Natural killer cell (primary cell): ENCODE measurements at regions not wholly inside any gene's neighbourhood (a gene's known extent, or its start where the extent isn't known, plus 50 kb on each side); places are given as distances from the start of the nearest gene placed in this dataset.

ENCODE experiments used
- ATAC-seq, 3 donors: fragments of 150-1000 bp in 2 of 3; fragments of 200-7000 bp in 1 of 3; cut with Tn5 transposase; 1 replicate in 1 of 3; 2 replicates in 2 of 3; pipeline ENCODE4 v1.10.0; 2021; ENCODE audit warnings: mild to moderate bottlenecking in 2 of 3, moderate library complexity in 2 of 3
- DNase-seq, 2 donors: peaks; one replicate each; pipeline versions ENCODE4 v3.0.0 to v3.0.0-alpha.2; 2013 to 2021; ENCODE audit warnings: mixed read lengths in 1 of 2
- H3K27ac ChIP-seq: one replicate; pipeline ENCODE4 v1.5.1; 2013; ENCODE audit warnings: mild to moderate bottlenecking, low read length
- H3K27me3 ChIP-seq: one replicate; pipeline ENCODE4 v1.6.1; 2013; ENCODE audit warnings: low read length; ENCODE audit not compliant: control insufficient read depth, insufficient read depth
- H3K36me3 ChIP-seq: one replicate; pipeline ENCODE4 v1.6.1; 2013; ENCODE audit warnings: low read length; ENCODE audit not compliant: control insufficient read depth, insufficient read depth
- H3K4me1 ChIP-seq: one replicate; pipeline ENCODE4 v1.6.1; 2013; ENCODE audit warnings: low read length; ENCODE audit not compliant: control insufficient read depth, insufficient read depth
- H3K4me3 ChIP-seq: one replicate; pipeline ENCODE4 v1.5.1; 2013; ENCODE audit warnings: low read length
- H3K9me3 ChIP-seq: one replicate; pipeline ENCODE4 v1.6.1; 2013; ENCODE audit warnings: low read length; ENCODE audit not compliant: control insufficient read depth, insufficient read depth
- H3K27ac Mint-ChIP-seq, 2 donors: one replicate each; pipeline ENCODE4 v1.8.0; 2022; ENCODE audit warnings: mild to moderate bottlenecking in 2 of 2, mixed read lengths in 2 of 2, moderate library complexity in 1 of 2
- H3K27me3 Mint-ChIP-seq, 2 donors: one replicate each; pipeline ENCODE4 v1.8.0; 2022; ENCODE audit warnings: low read depth in 2 of 2, mixed read lengths in 2 of 2
- H3K36me3 Mint-ChIP-seq: one replicate; pipeline ENCODE4 v1.8.0; 2022; ENCODE audit warnings: mixed read lengths
- H3K4me1 Mint-ChIP-seq, 2 donors: one replicate each; pipeline ENCODE4 v1.8.0; 2022; ENCODE audit warnings: mixed read lengths in 2 of 2
- H3K4me3 Mint-ChIP-seq: one replicate; pipeline ENCODE4 v1.8.0; 2022; ENCODE audit warnings: mild to moderate bottlenecking, moderate library complexity, mixed read lengths
- H3K9me3 Mint-ChIP-seq, 2 donors: one replicate each; pipeline ENCODE4 v1.8.0; 2022; ENCODE audit warnings: mixed read lengths in 2 of 2
- WGBS: methylation state at CpG from one replicate; pipeline ENCODE4 v1.1.7; 2013; ENCODE audit warnings: missing lambda C conversion rate; ENCODE audit not compliant: insufficient coverage; 5-methylcytosine and 5-hydroxymethylcytosine counted together
- intact Hi-C: fragments of 100-400 bp; cut with micrococcal nuclease; formaldehyde crosslinking; loops from one replicate; pipeline ENCODE4 v1.14.2; 2022
- TF ChIP-seq, protein P1 (sequence below): fragments of 200-600 bp; IDR thresholded peaks from one replicate; pipeline ENCODE4 v1.8.0; 2022; ENCODE audit warnings: antibody characterized with exemption

DNA sequence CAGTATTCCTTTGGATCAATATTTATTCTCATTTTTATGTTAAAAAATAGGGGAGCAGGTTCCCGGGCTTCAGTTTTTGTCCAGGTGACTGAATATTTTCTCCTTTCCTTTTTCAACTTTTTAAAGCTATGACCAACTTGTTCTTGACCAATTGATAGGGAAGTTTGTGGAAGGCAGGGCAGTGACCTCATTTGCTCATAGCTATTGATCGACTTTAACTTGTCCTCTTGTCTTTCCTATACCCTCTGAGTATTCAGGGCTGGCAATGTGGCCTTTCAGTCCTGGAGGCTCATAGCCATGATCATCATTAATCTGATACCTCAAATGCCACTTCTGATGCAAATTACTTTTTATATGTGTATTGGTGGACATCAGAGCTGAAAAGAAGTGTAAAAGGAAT lies 448.8 kb downstream of the KIF16B start:
- Histone ChIP-seq H3K4me3 (no peak overlapping the region), H3K27ac (no peak overlapping the region), H3K36me3 (no peaks in the 10 kb centered on the region), H3K4me1 (no peaks in the 10 kb centered on the region), H3K9me3 (no peaks in the 10 kb centered on the region), H3K27me3 (no peaks in the 10 kb centered on the region)
- TF ChIP-seq, protein P1, sequence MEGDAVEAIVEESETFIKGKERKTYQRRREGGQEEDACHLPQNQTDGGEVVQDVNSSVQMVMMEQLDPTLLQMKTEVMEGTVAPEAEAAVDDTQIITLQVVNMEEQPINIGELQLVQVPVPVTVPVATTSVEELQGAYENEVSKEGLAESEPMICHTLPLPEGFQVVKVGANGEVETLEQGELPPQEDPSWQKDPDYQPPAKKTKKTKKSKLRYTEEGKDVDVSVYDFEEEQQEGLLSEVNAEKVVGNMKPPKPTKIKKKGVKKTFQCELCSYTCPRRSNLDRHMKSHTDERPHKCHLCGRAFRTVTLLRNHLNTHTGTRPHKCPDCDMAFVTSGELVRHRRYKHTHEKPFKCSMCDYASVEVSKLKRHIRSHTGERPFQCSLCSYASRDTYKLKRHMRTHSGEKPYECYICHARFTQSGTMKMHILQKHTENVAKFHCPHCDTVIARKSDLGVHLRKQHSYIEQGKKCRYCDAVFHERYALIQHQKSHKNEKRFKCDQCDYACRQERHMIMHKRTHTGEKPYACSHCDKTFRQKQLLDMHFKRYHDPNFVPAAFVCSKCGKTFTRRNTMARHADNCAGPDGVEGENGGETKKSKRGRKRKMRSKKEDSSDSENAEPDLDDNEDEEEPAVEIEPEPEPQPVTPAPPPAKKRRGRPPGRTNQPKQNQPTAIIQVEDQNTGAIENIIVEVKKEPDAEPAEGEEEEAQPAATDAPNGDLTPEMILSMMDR = no peak
- H3K4me1 Mint-ChIP-seq = no peaks in the 10 kb centered on the region
- H3K36me3 Mint-ChIP-seq = no peaks in the 10 kb centered on the region
- intact Hi-C loops = no loop called here
- peaks cover 0 to 7% of the 10 kb centered on the region in 2 donors for H3K27me3 Mint-ChIP-seq
- no peaks in the 10 kb centered on the region for H3K9me3 Mint-ChIP-seq
- ATAC-seq (no peak), DNase-seq (no peak)
- no peak overlapping the region for H3K27ac Mint-ChIP-seq
- WGBS = 80% methylated on average over 1 of the region's 2 CpGs
- H3K4me3 Mint-ChIP-seq = no peak overlapping the region

DNA sequence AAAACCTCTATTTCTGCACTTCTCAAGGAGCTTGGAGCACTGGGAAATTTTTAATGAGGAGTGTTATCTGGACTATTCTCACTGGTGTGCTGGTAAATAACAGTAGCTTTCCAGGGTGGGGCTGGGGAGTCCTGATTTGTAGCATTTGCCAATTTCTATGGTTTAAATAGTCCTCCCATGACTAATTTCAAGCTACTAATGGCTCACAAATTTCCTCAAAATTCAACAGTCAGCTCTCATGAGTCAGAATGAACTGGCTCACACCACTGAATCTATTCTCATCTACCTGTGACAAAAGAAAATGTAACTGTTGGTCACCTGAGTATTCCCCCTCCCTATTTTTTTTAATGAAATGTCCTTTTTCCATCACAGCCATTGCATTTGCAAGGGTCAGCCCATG lies 449.6 kb downstream of the KIF16B start:
- Histone ChIP-seq H3K4me1 (no peaks in the 10 kb centered on the region), H3K4me3 (no peak overlapping the region), H3K9me3 (no peaks in the 10 kb centered on the region), H3K27me3 (no peaks in the 10 kb centered on the region), H3K27ac (no peak overlapping the region), H3K36me3 (no peaks in the 10 kb centered on the region)
- DNase-seq = no peak
- Mint-ChIP-seq H3K4me3 (no peak overlapping the region), H3K4me1 (no peaks in the 10 kb centered on the region), H3K9me3 (no peaks in the 10 kb centered on the region), H3K36me3 (no peaks in the 10 kb centered on the region), H3K27ac (no peak overlapping the region), H3K27me3 (peaks cover 0 to 7% of the 10 kb centered on the region in 2 donors)
- intact Hi-C loops = no loop called here
- ATAC-seq = no peak
- TF ChIP-seq, protein P1 = no peak

DNA sequence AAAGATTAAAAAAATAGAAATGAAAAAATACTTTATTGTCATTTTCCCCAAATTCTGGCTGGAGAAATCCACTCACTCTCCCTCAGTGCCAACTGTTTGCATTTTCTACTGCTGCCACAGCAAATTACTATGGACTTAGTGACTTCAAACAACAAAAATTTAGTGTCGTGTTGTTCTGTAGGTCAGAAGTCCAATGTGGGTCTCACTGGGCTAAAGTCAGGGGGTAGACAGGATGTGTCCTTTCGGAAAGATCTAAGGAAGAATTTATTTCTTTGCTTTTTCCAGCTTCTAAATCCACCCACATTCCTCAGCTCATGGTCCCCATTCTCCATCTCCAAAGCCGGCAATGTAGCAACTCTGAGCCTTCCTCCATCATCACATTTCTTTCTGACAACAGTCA lies 453.3 kb downstream of the KIF16B start:
- no peaks in the 10 kb centered on the region for H3K4me1 Mint-ChIP-seq
- peaks cover 4 to 6% of the 10 kb centered on the region in 2 donors for H3K27me3 Mint-ChIP-seq
- Histone ChIP-seq H3K27ac (no peak overlapping the region), H3K4me3 (no peak overlapping the region), H3K36me3 (no peaks in the 10 kb centered on the region), H3K27me3 (no peaks in the 10 kb centered on the region), H3K9me3 (no peaks in the 10 kb centered on the region), H3K4me1 (no peaks in the 10 kb centered on the region)
- H3K9me3 Mint-ChIP-seq = no peaks in the 10 kb centered on the region
- H3K4me3 Mint-ChIP-seq = no peak overlapping the region
- no peak overlapping the region for H3K27ac Mint-ChIP-seq
- DNase-seq (no peak), ATAC-seq (no peak)
- 89% methylated on average over 3 of the region's 3 CpGs for WGBS
- intact Hi-C loops = no loop called here
- peaks cover 11% of the 10 kb centered on the region for H3K36me3 Mint-ChIP-seq
- TF ChIP-seq, protein P1 = no peak

DNA sequence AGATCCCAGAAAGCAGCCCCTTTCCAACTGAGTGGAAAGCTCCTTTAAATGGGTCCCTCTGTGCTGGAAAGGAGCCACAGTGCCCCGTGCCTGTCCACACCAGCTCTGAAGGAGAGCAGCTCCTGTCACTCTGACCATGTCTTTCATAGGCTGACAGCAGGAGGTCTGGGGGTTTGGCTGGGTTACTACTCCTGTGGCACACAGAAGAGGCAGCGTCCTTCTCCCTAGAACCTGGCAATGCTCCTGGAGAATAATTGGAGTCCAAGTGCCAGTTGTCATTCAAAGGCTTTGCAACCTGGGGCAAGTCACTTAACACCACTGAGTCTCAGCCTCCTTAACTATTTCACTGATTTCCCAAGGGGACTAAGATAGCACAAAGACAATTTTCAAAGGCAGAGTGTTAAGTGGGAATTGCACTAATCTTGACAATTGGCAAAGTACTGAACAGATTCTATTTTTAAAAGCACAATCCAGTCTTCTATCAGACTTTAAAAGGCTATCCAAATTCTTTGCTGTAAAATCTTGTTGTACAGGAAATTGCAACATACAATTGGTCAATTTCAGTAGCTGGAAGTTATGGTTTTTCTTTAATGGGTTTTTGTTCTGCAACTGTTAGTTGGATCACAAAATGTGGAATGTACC lies 457.2 kb downstream of the KIF16B start:
- Mint-ChIP-seq H3K4me1 (no peaks in the 10 kb centered on the region), H3K36me3 (peaks cover 11% of the 10 kb centered on the region), H3K4me3 (no peak overlapping the region), H3K9me3 (peaks cover 0 to 2% of the 10 kb centered on the region in 2 donors), H3K27ac (no peak overlapping the region), H3K27me3 (peaks cover 5 to 6% of the 10 kb centered on the region in 2 donors)
- Histone ChIP-seq H3K4me1 (no peaks in the 10 kb centered on the region), H3K9me3 (no peaks in the 10 kb centered on the region), H3K27me3 (no peaks in the 10 kb centered on the region), H3K4me3 (no peak overlapping the region), H3K36me3 (no peaks in the 10 kb centered on the region), H3K27ac (no peak overlapping the region)
- TF ChIP-seq, protein P1 = no peak
- intact Hi-C loops = no loop called here
- no peak for ATAC-seq
- 74% methylated on average over 2 of the region's 2 CpGs for WGBS
- no peak for DNase-seq
